Ishikawa (cell line): ENCODE measurements at regions not wholly inside any gene's neighbourhood (a gene's known extent, or its start where the extent isn't known, plus 50 kb on each side); places are given as distances from the start of the nearest gene placed in this dataset.

Experiments used
- CEBPB ChIP-seq: IDR thresholded peaks from 2 replicates; pipeline ENCODE4 v1.6.1; 2012
- CREB1 ChIP-seq: IDR thresholded peaks from 2 replicates; pipeline ENCODE4 v1.6.1; 2012; ENCODE audit warnings: low read depth
- EGR1 ChIP-seq: IDR thresholded peaks from 2 replicates; pipeline ENCODE4 v1.6.1; 2012
- EP300 ChIP-seq: IDR thresholded peaks from 2 replicates; pipeline ENCODE4 v1.6.1; 2012; ENCODE audit warnings: borderline replicate concordance
- FOXM1 ChIP-seq: IDR thresholded peaks from 2 replicates; pipeline ENCODE4 v1.6.1; 2012; ENCODE audit warnings: low read depth, borderline replicate concordance
- NFIC ChIP-seq: IDR thresholded peaks from 2 replicates; pipeline ENCODE4 v1.6.1; 2012
- RAD21 ChIP-seq: IDR thresholded peaks from 2 replicates; pipeline ENCODE4 v1.6.1; 2012; ENCODE audit warnings: low read depth
- TAF1 ChIP-seq: IDR thresholded peaks from 2 replicates; pipeline ENCODE4 v1.6.1; 2012; ENCODE audit warnings: low read depth, mild to moderate bottlenecking
- TCF12 ChIP-seq: IDR thresholded peaks from 2 replicates; pipeline ENCODE4 v1.6.1; 2012; ENCODE audit warnings: low read depth
- TEAD4 ChIP-seq: IDR thresholded peaks from 2 replicates; pipeline ENCODE4 v1.6.1; 2012
- YY1 ChIP-seq: IDR thresholded peaks from 2 replicates; pipeline ENCODE4 v1.6.1; 2012; ENCODE audit warnings: low read depth
- ZBTB7A ChIP-seq: IDR thresholded peaks from 2 replicates; pipeline ENCODE4 v1.6.1; 2012; ENCODE audit warnings: low read depth
- TF ChIP-seq, protein P1 (sequence below): IDR thresholded peaks from 2 replicates; pipeline ENCODE4 v1.6.1; 2012; ENCODE audit warnings: low read depth, mild to moderate bottlenecking
- TF ChIP-seq, protein P2 (sequence below): IDR thresholded peaks from 2 replicates; pipeline ENCODE4 v1.6.1; 2012
- TF ChIP-seq, protein P3 (sequence below): IDR thresholded peaks from 2 replicates; pipeline ENCODE4 v1.6.1; 2012

DNA sequence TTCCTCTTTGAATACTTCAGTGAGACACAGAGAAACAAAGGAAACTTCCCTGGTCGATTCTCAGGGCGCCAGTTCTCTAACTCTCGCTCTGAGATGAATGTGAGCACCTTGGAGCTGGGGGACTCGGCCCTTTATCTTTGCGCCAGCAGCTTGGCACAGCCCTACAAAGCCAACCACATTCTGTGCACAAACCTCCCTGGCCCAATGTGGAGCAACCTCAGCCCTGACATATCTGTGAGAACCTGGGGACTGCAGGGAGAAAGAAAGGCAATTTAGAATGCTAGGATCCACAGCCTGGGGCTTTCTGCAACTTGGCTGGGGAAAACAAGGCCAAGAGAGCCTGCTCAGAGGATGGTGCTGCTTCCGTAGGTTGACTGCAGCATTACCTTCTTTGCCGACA lies 63.5 kb upstream of the PRSS58 start:
- TF ChIP-seq EGR1 (no peak), ZBTB7A (no peak), EP300 (no peak), CREB1 (no peak), YY1 (no peak), TAF1 (no peak), CEBPB (no peak), TEAD4 (no peak), FOXM1 (no peak), TCF12 (no peak), RAD21 (no peak), NFIC (no peak)
- TF ChIP-seq, protein P1, sequence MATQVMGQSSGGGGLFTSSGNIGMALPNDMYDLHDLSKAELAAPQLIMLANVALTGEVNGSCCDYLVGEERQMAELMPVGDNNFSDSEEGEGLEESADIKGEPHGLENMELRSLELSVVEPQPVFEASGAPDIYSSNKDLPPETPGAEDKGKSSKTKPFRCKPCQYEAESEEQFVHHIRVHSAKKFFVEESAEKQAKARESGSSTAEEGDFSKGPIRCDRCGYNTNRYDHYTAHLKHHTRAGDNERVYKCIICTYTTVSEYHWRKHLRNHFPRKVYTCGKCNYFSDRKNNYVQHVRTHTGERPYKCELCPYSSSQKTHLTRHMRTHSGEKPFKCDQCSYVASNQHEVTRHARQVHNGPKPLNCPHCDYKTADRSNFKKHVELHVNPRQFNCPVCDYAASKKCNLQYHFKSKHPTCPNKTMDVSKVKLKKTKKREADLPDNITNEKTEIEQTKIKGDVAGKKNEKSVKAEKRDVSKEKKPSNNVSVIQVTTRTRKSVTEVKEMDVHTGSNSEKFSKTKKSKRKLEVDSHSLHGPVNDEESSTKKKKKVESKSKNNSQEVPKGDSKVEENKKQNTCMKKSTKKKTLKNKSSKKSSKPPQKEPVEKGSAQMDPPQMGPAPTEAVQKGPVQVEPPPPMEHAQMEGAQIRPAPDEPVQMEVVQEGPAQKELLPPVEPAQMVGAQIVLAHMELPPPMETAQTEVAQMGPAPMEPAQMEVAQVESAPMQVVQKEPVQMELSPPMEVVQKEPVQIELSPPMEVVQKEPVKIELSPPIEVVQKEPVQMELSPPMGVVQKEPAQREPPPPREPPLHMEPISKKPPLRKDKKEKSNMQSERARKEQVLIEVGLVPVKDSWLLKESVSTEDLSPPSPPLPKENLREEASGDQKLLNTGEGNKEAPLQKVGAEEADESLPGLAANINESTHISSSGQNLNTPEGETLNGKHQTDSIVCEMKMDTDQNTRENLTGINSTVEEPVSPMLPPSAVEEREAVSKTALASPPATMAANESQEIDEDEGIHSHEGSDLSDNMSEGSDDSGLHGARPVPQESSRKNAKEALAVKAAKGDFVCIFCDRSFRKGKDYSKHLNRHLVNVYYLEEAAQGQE, result no peak
- TF ChIP-seq, protein P2, sequence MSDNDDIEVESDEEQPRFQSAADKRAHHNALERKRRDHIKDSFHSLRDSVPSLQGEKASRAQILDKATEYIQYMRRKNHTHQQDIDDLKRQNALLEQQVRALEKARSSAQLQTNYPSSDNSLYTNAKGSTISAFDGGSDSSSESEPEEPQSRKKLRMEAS, result no peak
- TF ChIP-seq, protein P3, sequence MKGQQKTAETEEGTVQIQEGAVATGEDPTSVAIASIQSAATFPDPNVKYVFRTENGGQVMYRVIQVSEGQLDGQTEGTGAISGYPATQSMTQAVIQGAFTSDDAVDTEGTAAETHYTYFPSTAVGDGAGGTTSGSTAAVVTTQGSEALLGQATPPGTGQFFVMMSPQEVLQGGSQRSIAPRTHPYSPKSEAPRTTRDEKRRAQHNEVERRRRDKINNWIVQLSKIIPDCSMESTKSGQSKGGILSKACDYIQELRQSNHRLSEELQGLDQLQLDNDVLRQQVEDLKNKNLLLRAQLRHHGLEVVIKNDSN, result no peak

DNA sequence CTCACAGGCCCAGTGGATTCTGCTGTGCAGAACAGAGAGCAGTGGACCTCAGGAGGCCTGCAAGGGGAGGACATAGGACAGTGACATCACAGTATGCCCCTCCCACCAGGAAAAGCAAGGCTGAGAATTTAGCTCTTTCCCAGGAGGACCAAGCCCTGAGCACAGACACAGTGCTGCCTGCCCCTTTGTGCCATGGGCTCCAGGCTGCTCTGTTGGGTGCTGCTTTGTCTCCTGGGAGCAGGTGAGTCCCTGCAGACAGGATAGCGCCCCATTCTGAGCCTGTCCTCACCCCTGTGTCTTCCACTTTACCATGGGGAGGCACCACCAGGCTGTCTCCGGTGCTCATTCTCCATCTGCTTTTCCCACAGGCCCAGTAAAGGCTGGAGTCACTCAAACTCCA lies 63.0 kb upstream of the PRSS58 start:
- TF ChIP-seq CEBPB (no peak), RAD21 (no peak), ZBTB7A (no peak), TCF12 (no peak), TAF1 (no peak), FOXM1 (no peak), YY1 (no peak), CREB1 (no peak), NFIC (no peak), TEAD4 (no peak)
- TF ChIP-seq, protein P3, result no peak
- TF ChIP-seq, protein P1, result no peak

DNA sequence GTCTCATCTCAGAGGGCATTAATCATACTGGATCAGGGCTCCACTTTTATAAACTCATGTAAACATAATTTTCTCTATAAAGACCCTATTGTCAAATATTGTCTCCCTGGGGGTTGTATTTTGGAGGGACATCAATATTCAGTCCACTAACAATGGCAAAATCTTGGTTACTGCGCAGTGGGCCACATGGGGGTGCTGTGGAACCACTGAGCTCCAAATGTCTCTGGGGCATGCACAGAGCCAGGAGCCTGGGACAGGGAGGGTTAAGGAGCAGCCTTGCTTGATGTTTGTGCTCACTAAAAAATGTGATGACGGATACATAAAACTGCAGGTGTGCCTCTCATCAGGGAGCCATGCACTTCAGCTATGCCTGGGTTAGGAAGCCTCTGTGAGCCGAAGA lies 62.1 kb upstream of the PRSS58 start:
- TF ChIP-seq, protein P1, result no peak
- TF ChIP-seq TAF1 (no peak), RAD21 (peak; percentile 44; the same call in 1 of the 2 replicates)

DNA sequence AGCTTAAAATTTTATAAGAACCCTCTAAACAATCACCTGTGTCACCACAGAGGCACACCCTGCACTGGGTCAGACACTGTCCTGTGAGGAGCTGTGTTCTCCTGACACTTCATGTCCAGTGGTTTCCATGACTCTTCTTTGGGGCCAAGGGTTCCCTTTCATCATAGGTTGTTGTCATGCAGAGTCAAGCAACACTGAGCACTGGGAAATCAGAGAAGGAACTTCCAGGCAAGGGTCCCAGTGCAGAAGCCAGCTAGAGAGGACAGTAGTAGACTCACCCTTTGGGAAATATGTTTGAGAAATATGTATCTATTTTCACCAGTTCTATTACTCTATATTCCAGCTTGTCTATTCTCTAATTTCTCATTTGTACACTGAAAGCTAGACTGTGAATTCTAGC lies 56.4 kb upstream of the PRSS58 start:
- TF ChIP-seq TCF12 (no peak), YY1 (no peak), EP300 (no peak), ZBTB7A (no peak), TAF1 (no peak), NFIC (no peak), TEAD4 (no peak)
- TF ChIP-seq, protein P1, result no peak
